Activated naive CD4-positive, alpha-beta T cell (primary cell): ENCODE measurements at regions not wholly inside any gene's neighbourhood (a gene's known extent, or its start where the extent isn't known, plus 50 kb on each side); places are given as distances from the start of the nearest gene placed in this dataset.
"Not testable (repeated sequence)": the region's sequence is repeated elsewhere in the genome, so short reads cannot be mapped to it uniquely, and the experiment has no call there.

ENCODE experiments used
- DNase-seq, 4 experiments: peaks; one replicate each; lab custom pipeline; 2025; lab: John Stamatoyannopoulos, UW

DNA sequence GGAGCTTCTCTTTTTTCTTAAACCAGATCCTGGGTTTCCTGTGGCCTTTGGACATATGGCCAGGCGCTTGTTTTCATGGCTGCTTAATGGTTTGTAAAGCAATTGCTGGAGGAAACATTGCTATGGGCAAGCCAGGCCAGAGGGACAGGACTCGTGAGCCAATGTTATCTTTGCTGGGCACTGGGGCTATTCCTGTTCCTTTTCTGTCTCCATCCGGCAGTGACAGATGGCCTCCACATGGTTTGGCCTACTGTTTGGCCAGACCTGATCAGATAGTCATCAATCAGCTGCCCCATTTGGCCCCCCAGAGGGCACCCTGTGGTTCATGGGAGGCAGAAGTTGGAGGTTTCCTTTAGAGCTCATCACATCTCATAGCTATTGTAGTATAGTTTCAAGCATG, 326.1 kb upstream of the ROPN1 start:
- DNase-seq, result no peak

DNA sequence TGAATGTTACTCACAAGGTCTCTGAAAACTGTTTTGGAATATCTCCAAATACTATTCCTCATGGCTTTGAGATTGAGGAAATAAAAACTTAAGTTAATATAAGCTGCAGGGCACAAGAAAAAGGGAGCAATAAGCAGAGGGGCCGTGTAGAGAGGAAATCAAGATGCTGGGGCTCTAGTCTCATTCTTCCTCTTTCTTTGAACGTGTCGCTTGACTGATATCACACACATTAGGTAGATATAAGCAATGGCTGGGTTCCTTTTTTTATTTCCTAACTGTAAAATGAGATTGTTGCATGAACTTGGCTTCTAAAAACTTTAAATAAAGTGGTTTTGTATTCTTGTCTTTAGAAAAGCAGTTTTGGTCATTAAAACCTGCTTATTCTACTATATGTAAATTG, 326.7 kb upstream of the ROPN1 start:
- no peak for DNase-seq

DNA sequence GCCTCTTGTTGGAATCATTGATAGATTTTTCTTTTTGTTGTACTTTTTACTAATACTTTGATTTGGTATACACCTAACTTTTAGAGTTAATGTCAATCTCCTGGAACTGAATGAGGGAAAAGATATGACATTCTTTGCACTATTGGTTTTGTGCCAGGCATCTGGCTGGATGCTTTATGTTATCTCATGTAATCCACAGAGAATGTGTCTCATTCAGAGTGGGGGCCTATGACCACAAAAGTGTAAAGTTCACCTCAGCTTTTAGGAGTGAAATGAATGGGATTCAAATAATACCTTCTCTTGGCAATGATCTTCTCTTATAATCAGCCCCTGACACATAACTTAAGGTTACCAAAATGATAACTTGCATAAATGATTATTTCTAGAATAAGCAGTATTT, 329.1 kb upstream of the ROPN1 start:
- no peak for DNase-seq

DNA sequence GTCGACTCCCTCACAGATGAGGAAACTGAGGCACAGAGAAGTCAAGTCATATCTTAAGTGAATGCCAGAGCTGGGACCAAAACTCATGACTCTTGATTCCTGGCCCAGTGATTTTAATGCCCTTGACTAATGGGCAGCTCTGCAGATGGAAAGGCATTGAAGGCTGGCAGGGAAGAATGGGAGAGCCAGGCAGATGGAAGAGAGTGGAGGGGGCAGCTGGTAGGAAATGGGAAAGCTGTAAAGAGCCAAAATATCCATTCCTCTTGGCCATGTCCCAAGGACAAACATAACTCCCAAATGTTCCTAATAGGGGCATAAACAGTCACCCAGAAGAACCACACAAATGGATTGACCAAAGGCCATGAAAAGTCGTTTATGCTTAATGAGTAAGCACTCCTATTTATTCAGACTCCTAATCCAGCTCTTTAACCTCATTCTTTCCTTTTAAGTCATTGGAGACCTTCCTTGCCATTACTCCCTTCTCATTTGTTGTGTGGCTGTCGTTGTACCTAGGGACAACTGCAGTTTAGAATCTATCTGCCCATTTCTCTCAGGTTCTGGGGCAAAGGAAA, 330.5 kb upstream of the ROPN1 start:
- no peak for DNase-seq

DNA sequence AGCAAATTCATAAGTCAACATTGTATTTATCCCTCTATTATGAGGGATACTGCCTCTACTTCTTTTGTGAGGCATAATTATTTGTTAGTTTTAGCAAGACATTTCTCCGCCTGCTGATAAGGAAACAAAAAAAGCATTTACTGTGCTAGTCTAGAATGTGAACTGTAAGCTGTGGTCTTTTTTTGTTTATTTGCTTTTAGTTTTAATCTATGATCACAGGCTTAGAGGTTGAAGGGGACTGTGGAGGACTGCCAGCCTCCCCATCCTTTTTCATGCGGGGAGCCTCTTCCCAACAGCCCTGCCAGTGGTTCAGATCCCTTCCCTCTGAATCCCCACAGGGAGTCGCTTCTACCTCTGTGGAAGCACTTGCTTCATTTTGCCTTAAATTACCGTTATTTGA, 331.0 kb upstream of the ROPN1 start:
- no peak for DNase-seq

DNA sequence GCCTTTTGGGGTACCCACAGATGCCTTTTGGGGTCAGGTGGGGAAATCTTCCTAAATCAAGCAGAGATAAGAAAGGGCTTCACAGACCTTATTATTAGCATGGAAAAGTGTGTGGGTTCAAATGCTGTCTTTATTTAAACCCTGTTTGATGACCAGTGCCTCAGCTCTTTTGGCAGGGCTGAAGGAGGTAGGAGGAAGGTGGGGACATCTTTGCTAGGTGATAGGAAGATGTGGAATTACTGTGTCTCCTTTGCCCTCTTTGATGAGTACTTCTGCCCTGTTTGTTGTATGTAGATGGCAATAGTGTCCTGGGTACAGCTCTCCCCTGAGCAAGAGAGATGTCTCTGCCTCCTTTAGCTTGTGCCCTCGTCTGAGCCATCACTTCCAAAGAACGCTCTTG, 333.3 kb upstream of the ROPN1 start:
- DNase-seq, result no peak

DNA sequence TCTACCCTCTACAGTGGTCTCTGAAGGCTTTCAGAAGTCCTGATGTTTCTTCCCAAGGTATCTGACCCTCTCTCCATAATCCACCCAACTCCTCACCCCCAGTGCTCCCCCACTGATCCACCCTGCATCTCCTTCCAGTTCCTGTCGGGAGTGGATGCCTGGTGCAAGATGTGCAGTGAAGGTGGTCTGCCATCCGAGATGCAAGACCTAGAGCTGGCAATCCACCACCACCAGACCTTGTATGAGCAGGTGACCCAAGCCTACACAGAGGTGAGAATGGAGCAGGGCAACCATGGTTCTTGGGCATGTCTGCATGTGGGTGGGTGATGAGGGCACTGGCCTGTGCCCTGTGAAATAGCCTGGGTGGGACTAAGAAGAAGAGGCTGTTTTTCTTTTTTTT, 337.8 kb upstream of the ROPN1 start:
- DNase-seq, result no peak

DNA sequence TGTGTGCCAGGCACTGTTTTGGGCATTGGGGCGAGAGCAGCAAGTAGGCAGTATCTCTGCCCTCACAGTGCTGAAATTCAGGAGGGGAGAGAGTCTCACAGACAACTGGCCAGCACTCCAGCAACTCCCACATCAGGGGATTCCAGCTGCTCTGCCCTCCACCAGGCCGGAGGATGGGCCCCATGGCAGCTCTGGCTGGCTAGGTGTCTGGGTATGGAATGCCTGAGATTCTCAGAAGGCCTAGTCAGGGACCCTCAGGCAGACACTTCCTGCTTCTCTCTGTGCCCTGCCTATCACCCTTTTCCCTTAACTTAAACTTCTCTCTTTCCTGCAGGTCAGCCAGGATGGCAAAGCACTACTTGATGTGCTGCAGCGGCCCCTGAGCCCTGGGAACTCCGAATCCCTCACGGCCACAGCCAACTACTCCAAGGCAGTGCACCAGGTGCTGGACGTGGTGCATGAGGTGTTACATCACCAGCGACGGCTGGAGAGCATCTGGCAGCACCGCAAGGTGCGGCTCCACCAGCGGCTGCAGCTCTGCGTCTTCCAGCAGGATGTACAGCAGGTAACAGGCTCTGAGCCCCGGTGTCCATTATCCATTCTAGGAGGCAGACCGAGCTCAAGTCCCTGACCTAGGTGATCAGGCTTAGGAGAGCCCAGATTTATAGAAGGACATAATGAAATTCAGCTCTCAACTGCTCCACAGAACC, 342.2 kb upstream of the ROPN1 start:
- no peak for DNase-seq

DNA sequence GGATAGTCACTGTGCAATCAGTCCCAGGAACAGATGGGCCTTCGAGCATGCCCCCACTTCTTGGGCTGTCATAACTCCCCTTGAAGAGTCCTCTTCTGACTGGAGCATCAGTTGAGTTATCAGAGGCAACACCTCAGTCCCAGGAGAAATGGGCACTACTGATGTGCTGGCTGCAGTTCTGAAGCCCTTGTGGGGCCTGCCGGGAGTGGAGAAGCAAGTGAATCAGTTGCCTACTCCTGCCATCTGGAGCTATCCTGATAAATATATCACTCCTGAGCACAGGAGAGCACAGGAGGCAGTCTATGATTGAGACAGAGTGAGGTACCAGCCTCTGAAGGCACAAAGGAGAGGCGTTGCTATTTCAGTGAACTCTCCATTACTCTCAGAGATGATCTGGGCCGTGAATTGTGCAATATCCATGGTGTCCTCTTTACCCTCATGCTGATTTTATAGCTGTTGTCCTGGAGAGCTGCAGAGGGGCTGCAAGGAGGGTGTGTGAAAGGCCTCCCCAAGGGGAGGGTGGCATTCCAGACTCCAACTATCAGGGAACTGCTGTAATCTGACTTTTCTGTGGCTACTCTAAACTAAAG, 344.2 kb upstream of the ROPN1 start:
- no peak for DNase-seq

DNA sequence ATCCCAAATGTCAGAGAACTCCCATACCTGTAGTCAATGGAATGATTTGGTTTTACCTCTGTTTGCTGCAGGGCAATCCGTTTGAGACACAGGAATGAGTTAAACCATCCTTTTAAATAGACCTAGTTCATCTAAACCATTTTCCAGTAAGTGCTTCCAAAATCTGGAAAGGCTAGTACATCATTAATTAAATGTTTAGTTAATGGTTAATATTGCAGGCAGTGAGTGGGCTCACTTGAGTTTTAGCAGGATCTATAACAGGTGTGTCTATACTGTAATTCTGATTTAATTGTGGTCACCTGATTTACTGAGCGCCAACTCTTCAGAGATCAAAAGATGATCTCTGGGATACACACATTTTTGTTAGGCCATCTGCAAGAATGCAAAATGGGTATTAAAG, 353.9 kb upstream of the ROPN1 start:
- no peak for DNase-seq

DNA sequence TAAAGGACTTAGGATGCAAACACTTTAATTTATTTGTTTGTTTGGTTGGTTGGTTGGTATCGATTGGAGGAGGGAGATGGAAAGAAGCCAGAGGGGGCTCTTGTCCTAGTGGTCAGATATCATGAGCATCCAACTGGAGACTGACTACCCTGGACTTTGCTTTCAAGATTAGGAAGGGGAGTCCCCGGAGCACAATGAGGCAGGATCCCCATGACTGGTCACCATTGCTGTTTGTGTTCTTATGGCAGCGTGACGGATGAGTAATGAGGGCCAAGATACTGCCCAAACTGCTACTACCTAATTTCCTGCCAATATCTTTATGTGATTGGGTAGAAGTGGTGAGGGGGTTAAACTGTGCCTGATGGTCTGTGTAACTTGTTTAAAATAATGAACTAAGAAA, 354.6 kb upstream of the ROPN1 start:
- DNase-seq, result no peak

DNA sequence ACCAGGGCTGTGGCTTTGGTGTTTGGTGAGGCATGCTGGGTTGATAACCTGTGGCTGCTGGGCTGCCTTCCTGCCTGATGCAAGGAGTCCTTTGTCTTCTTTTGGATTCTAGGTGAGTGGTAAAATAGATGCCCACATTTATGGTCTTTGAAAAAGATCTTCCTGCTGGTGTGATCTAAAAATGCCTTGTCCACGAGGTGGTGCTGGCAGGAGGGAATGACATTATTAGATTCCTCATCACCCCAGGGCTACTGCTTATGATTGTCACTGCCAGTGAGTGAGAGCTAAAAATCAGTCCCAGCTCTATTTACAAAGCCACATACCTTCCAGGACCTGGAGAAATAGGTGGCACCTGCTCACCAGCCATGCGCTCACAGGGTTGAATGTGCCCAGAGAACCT, 355.5 kb upstream of the ROPN1 start:
- no peak for DNase-seq

DNA sequence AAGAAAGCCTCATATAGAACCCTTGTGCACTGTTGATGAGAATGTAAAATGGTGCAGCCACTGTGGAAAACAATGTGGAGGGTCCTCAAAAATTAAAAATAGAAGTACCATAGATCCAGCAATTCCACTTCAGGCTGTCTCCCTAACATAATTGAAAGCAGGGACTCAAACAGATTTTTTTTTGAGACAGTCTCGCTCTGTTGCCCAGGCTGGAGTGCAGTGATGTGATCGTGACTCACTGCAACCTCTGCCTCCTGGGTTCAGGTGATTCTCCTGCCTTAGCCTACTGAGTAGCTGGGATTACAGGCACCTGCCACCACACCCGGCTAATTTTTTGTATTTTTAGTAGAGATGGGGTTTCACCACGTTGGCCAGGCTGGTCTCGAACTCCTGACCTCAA, 356.6 kb upstream of the ROPN1 start:
- not testable (repeated sequence) for DNase-seq

DNA sequence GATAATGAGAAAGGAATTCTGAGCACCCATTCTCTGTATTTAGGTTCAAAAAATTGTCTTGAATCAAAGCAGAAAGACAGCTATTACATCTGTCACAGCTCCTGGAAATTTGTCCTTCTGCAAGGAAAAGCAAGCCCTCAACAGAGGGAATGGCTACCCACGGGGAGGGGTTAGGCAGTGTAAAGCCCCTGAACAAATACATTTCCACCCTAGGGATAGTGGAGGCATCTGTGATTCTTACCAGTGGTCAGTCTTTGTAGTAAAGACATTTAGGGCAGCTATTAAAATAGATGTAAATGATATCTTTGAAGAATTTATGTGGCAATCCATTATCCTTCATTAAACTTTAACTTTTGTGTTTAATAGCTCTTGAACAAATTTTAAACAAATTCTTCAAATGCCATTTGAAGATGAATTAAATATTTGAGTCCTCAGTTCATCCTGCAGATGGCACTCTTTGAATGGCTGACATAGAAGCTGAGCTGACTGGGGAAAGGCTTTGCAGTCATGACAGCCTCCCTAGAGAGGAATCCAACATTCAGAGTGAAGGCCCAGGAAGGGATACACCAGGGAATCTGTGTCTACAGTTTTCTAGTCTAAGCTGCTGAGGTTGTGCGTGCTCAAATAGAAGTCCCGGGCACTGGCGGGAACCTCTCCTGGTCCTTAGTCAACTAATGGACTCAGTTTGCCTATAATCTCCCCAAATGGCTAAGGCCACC, 359.7 kb upstream of the ROPN1 start:
- DNase-seq, result no peak

DNA sequence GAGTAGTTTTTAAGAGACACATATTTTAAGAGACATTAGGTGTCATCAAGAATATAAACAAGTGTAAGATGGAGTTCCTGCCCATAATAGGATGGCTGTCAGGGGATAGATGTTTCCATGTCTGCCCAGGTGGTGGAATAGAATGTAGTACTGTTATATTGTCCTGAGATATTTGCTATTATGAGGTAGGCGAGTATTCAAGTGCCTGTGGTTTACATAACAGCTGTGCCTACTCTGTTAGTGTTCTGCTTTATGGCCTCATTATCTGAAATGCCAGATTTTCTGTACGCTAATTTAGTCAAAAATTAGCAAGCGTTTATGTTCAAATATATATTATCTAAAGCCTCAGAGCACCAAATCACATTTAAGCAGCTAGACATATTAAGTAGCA, 360.2 kb upstream of the ROPN1 start:
- DNase-seq, result no peak

DNA sequence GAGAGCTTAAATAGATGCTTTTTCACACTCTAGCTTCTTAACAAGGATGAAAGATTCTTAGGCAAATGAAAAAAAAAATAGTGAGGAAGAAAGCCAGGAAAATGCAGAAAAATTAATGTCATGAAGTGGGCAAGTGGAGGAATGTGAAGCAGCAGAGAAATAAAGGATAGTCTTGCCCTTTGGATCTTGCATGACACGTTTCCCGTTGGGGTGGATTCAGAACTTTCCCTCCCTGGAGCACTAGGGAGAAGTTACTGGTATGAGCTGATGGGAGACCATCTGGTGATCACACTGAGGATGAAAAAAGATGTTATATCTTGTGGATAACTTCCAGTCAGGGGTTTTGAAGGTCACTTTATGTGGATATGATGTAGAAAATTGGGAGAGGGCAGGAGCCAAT, 361.8 kb upstream of the ROPN1 start:
- DNase-seq, result no peak

DNA sequence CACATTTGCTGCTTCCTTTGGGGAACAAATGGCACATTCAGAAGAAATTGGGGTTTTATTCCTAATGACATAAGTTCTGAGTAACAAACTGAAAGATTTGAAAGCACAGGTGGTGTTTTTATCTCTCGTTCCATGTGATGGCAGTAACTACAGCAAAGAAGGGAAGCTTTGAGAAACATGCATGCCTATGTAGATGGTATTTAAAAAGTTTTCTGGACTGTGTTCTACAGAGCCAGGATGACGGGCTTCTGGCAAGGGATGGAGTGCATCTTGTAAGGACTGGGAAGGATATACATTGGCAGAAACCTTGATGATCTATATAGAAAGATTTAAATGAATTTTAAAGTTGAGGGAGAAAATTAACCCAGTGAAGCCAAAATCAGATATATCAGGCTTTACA, 362.2 kb upstream of the ROPN1 start:
- DNase-seq, result no peak

DNA sequence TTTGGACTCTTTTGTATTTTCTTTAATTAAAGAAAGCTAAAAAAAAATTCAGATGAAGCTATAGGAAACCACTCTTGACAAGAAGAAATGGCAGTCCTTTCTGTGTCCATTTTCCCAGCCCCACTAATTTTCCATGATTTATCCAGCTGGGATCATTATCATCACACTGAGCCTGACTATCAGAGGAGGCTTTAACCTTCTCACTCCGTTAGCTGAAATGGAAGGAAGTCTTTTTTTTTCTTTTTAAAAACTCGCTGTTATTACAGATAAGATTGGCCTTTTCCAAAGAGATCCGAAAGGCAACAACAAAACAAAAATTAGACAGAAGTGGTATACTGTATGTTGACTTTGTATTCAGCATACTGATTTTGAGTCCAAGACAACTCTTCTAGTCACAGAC, 366.2 kb upstream of the ROPN1 start:
- no peak for DNase-seq

DNA sequence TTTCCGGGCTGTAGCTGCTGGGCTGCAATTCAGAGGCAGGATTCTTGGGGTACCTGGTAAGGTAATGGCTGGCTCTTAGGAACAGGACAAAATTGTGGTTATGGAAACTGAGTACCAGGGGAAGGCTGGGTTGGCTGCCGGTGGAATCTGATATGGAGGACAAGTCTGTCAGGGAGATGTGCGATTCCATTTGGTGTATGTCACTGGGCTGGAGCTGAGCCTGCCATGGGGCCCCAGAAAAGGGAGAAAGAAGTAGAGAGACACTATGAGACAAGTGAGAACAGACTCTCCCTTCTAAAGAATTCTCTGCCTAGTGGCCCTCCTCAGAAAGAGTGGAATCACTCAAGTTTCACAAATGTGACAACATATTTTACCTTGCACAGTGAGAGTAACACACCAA, 368.2 kb upstream of the ROPN1 start:
- DNase-seq, result no peak

DNA sequence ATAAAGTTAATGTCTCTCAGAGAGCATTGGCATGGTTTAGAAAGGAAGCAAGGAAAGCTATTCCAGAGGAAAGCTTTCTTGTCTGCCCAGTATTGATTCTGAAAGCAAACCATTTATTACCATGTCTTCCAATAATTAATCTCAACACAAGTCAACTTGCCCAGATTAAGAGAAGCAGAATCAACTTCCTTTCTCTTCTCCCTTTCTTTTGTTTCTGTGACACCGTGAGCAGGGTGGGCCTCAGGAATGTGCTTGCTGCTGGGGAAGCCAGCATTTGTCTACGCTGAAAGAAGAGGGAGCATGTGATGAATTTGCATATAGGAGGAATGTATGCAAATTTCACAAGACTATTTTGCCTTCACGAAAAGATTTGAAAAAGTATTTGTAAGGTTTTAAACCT, 368.6 kb upstream of the ROPN1 start:
- no peak for DNase-seq

DNA sequence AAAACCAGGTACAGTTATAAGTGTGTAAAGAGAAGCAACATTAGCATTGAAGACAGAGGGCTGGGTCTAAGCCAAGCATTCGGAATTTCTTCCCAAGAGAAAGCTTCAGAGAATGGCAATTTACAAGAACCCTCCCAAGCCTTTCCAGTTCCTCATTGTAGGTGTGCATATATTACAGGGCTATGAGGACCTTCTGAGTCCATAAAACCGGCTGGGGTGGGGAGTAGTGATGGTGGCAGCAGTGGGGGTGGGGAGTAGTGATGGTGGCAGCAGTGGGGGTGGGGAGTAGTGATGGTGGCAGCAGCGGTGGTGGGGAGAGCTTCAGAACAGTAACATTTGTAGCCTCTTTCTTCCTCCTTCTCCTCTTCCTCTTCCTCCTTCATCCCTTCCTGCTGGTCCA, 368.7 kb upstream of the UMPS start:
- no peak for DNase-seq

DNA sequence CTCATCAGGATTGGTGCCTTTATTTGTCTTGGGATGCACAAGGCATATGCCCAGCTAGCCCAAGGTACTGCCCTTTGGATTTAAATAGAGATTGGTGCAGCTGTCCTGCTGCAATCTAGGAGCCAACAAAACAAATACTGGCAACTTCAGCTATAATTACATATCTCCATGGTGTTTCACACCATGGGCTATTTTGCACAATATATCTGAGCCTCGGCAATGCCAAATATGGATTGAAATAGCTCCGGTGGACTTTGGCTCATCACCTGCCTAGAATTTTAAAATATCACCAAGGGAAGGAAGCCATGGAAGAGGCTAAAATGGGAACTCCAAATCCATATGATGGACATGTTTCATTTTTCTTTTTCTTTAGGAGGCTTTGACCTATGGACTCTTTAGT, 367.8 kb upstream of the UMPS start:
- no peak for DNase-seq

DNA sequence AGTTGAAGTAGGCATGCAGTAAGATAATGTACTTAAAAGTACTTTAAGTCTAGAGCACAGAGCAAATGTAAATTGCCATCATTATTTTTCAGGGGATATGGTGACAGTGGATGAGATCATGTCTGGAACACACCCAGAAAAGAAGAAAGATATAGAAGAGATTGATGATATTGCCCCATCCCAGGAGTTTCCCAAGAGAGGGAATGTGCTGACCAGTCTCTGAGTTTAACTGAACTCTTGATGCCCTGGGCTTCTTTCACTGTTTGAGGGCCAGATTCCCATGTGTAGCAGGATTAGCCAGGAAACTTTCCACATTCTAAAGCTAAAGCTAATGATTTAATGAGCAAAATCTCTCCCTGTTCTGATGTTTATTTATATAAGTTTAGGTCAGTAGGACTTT, 366.8 kb upstream of the UMPS start:
- DNase-seq, result no peak
